T-helper 2 cell (primary cell): ENCODE measurements at regions not wholly inside any gene's neighbourhood (a gene's known extent, or its start where the extent isn't known, plus 50 kb on each side); places are given as distances from the start of the nearest gene placed in this dataset.
A peak's percentile ranks its signal among the peaks of the same experiment; 100 is the strongest.

Source experiments
- DNase-seq, 5 experiments: peaks; one replicate each; pipeline versions ENCODE4 v3.0.0 to v3.0.0-alpha.2; 2012 to 2022

DNA sequence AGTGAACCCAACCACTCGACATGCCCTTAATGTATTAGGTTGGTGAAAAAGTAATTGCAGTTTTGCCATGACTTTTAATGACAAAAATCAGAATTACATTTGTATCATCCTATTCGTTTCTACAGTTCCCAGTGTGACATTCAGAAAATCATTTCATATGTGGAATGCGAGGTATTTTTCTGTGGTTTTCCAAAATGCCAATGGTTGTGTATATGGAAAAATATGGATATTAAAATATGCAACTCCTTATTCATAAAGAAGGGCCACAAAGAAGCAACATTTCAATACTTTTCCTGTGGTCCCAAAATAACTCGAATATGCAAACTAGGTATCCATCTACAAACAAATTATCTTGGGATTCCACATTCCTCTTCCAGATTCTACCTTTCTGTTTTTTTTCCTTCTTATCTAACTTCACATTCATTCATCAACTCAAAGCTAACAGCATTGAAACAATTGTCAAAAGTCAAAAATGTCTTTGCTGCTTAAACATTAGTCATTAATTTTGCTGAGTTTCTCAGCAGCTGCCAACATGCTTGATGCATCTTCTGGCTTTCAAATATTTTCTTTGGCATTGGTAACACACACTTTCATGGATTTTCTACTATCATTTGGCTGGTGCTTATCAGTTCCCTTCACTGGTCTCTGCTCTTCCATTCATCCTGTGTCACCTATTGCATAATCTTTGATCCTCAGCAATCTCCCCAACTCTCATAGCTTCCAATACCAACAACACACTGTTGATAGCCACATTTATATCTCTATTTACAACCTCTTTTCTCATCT is 1445.4 kb downstream of the EFNB2 start:
- no peak for DNase-seq

DNA sequence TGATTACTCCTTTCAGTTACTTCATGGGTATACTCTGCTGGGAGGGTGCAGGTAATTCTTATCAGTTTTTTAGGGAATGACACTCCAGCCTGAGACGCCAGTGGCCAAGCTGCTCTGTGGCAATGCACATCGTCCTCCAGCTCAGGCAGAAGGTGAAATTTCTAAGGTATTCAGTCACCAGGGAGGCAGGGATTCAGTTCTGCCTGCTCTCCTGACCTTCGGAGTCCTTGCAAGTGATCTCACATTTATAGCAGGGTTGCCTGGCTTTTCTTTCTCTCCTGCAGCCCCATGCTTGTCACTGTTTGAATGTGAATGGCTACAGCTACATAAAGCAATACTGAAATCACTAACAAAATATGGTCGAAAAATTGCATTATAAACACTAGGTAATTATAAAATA is 1447.5 kb downstream of the EFNB2 start:
- no peak for DNase-seq

DNA sequence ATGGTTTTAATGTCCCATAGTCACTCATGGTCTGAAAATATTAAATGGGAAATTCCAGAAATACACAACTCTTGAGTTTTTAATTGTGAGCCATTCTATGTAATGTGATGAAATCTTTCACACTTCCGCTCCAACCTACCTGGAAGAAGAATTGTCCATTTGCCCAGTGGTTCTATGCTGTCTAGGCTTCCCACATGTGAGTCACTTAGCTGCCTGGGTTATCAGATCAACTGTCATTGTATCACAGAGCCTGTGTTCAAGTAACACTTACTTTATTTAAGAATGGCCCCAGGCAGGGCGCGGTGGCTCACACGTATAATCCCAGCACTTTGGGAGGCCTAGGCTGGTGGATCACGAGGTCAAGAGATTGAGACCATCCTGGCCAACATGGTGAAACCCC is 1450.5 kb downstream of the EFNB2 start:
- no peak for DNase-seq

DNA sequence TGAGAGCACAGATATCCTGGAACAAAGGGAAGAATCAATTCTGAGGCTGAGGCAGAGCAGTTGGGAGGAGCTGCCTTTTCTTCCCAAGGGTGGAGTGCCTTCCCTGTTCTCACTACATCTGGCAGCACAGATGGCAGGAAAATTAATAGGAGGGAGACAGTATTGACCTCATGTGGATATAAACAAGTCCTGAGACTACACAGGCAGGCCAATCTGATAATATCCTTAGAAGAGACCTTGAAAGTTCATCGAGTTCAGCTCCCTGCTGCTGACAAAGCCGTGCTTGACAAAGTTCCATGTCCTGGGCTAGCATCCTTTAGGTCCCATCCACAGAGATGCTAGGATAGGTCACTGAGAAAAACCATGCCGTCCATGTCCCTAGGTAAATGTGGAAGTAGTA is 1451.5 kb downstream of the EFNB2 start:
- no peak for DNase-seq

DNA sequence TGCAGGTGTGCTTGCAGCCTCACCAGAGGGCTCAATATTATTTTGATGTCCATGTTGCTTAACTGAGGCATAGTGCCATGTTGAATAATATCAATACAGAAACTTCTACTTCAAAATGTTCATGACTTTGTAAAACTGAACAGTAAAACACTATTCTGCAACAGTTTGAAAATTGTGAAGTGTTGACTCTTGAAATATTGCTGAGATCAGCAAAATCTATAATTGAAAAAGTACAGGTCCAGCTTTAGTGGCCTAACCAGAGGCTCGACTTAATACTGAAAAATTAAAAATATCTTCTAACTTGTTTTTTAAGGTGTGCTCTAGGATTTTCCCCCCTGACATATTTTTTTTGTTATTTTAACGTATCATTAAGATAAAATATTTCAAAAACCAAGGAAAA is 1460.7 kb downstream of the EFNB2 start:
- no peak for DNase-seq

DNA sequence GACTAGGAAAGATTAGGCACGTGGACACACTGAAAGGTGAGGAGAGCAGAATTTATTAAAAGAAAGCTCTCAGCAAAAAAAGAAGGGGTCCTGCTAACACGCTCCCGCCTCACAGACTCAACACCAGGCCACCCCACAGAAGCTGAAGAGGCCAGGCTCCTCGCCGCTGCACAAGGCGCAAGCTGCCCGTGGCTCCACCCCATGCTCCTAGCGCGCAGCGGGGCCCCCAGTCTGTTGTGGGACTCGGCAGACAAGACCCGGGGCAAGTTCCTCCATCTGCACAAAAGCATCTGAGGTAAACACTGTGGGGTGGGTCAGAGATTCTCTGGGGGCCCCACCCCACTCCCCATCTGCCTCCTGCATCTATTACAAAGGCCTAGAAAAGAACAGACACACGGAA is 1462.4 kb downstream of the EFNB2 start:
- no peak for DNase-seq

DNA sequence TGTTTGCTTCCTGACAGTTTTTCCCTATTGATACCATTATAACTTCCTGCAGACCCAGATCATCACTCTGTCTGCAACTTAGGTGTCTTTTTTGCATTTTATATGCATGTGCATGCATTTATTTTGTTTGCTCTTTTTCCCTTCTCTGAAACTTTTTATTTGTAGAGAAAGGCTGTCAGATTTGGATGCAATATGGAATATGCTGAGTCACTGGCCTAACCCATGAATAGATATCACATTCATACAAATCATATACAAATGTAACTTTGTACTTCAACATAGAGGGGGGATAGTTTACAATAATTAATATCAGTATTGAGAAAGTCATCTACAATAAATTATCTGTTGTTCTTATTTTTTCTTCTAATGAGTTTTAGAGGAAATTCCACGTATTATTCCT is 1465.0 kb downstream of the EFNB2 start:
- DNase-seq, result no peak

DNA sequence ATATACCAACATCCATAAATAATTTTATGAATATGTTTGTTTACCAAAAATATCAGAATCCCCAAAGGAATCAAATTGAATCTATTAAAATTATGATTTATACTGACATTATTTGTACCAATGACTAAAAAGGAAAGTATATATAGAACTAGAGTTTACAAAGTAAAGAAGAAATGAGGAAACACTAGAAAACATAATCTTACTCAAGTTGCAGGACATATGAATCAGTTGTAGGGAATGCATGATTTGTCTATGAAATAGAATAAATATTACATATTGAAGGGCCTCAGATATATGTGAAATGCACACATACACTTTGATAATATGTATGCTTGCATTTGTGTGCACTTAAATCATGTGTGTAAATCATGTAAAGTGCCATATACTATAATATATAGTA is 1466.4 kb downstream of the EFNB2 start:
- DNase-seq, result no peak

DNA sequence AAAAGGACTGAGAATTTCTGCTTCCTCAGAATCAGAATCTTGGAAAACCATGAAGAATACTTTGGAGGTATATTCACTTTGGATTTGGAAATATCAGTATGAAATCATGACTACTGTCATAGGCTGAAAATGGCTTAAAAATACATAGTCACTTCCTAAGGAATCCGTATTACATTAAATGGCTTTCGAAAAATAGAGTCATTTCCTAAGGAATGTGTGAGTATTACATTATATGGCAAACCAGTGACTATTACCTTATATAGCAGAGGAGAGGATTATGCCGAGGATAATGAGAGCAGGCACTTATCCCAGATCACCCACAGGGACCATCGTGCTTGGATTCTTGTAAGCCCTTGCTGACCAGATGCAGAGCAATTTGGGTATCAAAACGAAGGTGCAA is 1471.8 kb downstream of the EFNB2 start:
- no peak for DNase-seq

DNA sequence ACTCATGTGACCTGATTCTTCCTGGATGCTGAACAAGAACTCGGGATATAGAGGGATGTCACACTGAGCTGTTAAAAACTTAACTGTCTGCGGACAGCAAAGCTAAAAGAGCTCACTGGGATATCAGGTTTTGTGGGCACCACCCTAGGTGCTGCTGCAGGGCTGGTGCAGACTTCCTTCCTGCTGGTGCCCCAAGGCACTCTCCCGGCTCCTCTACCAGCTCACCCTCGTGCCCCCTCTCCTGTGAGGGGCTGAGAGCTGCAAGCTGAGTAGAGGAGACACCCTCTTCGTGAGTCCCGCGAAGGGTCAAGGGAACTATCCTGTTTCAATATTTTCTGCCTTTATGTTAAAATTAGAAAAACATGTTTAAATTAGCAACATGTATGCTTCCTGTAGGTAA is 1475.7 kb downstream of the EFNB2 start:
- DNase-seq, result no peak

DNA sequence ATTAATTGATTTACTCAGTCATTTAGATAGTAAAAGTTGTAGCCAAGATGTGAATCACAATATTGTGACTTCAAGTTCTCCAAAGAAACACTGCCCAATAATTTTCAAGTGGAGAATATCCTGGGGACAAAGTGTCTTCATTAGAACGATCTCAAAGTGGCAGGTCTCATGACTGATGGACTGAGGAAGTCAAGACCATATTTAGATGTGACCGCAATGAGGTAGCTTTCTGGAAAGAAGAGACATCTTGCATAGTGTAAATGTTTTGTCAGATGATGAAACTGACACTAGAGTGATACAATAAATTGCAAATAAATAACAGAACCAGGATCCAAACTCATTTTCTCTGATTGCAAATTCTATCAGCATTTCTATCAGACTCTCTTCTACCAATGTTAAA is 1476.9 kb downstream of the EFNB2 start:
- DNase-seq, result no peak

DNA sequence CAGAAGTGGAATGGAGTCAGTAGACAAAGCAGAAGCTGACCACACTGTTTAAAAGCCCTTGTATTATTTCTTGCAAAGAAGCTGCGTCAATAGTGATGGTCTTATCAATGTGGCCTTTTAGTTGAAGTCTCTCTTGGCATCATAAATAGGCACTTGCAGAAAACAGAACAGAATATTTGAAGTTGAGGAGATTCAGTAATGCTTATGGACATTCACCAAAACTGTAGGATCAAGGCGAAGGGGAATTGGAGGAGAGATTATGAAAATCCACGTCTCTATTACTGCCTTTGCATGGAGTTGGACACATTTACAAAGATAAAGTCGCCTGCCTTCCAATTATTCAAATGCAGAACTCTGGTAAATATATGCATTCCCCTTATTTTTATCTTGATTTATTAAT is 1482.8 kb downstream of the EFNB2 start:
- DNase-seq, result no peak

DNA sequence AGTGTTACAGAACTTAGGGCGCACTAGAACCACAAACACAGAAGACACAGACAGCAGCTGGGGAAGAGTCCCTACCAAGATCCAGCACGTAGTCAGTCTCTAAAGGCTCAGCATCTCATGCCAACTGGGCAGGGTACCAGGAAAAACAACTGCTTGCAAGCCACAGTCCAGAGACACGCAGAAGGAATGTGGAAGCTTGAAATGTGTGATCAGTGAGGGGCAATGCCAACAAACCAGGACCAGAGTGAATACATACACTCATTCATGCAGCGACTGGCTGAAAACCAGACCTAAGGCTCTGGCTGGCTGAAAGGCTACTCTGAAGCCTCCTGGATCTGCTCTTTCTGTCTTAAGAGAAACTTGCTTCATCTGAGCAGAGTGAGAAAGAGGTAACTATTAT is 1484.8 kb downstream of the EFNB2 start:
- DNase-seq, result no peak

DNA sequence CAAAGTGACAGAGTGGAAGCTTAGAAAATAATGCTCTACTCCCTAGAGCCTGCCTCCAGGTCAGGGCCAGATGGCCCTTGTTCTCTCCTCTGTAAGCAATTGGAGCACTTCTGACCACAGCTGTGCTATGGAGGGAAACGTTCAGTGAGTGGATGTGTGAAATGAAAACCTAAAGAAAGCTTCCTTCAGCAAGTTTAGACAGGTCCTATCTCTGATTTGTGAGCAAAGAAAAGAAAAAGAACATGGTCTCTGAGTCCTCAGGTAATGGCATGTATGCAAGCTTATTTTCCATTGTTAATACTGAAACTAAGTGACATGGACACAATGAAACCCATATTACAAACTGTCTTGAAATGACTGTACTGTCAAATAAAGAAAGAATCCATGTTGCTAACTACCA is 1486.8 kb downstream of the EFNB2 start:
- peak in 1 of 5 experiments; percentile 36 for DNase-seq

DNA sequence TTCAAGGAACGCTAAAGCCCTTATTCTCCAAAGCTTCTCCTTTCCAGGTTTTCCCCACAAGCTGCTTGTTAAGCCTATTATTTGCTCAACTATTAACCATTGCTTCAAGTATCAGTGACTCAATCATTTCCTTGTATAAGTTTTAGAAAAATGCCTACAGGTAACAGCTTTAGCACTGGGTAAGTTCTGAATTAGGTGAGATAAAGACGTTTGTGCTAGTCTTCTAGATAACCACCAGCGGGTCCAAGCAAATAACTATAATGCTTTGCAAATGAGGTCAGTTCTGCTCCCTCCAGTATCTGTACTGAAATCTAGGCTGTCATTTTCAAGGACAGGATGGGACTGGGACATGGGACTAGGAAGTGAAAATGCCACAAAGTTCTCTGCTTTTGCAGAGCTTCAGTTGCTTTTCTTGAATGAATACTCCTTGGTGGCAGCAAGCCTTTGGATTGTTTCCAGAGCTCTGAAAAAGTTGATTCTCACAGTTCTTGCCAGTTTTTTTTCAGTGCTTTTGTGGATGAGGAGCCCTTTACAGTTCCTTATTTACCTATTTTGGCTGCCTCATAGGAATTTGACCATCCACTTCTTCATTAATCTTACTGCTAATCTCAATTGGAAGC is 1487.7 kb downstream of the EFNB2 start:
- DNase-seq, result no peak

DNA sequence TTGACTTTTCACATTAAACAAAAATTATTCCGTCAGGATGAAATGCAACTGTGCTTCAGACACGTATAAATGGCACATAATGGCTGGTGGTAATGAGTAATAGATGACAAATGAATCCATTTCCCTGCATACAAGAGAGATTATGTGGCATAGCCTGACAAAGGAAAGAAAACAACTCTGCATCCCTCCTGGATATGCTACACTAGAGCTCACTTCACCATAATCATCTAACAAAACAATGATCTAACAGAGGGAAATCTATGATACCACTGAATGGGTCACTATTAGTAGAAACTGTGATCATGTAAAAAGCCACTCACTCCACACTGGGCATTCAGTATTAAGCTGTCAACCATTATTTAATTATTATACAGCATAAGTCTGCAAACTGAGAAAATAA is 1498.4 kb downstream of the EFNB2 start:
- DNase-seq, result no peak

DNA sequence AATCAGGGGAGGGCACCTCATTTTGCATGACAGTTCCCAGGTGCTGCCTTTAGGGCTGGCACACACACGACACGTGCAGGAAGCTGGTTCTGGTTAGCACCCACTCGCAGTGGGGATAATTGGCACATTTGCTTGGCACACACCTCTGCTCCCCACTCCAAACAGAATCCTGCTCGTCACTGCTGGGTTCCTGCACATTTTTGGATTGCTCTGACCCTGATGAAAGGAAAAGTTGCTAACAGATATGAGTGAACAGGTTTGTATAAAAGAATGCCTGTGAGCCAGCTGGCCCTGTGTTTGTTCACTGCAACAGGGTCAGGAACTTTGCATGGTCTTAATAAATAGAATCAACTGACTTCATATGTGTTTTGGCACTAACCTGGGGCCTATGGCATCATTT is 1500.4 kb downstream of the EFNB2 start:
- no peak for DNase-seq

DNA sequence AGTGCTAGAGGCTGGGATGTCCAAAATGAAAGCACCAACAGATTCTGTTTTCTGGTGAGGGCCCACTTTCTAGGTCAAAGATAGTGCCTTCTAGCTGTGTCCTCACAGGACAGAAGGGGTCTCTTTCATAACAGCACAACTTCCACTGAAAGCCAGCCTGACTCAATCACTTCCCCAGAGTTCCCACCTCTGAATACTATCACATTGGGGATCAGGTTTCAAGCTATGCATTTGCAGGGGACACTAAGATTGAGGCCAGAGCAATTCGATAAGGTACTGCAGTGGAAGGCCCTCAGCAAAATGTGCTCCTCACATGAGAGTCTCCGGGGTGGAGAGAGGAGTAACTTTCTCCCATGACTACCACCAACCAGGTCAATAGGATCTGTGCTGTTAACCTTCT is 1501.5 kb downstream of the EFNB2 start:
- DNase-seq, result no peak

DNA sequence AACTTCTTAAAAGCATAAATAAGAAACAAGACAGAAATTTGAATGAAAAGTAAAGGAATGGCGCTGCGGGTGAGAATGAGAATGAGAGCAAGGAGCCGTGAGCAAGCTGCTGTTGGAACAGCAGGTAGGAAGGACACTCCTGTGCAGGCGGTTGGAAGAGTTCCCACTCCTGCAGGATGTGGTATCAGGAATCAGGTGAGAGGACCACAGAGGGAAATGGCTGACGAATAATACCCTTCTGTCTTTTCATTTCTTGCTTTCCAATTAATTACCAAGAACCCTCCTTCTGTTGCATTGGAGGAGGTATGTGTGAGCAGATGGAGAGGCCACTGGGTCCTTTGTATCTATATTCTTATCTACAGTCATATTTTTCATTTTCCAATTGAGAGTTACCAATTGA is 1504.2 kb downstream of the EFNB2 start:
- no peak for DNase-seq

DNA sequence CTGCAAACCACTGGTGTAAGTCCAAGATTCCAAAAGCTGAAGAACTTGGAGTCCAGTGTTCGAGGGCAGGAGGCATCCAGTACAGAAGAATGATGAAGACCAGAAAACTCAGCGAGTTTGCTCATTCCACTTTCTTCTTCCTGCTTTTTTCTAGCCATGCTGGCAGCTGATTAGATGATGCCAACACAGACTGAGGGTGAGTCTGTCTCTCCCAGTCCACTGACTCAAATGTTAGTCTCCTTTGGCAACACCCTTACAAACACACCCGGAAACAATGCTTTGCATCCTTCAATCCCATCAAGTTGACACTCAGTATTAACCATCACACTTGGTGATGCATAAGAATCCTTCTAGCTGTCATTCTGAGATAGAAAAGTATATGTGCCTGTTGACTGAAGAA is 1504.6 kb downstream of the EFNB2 start:
- no peak for DNase-seq

DNA sequence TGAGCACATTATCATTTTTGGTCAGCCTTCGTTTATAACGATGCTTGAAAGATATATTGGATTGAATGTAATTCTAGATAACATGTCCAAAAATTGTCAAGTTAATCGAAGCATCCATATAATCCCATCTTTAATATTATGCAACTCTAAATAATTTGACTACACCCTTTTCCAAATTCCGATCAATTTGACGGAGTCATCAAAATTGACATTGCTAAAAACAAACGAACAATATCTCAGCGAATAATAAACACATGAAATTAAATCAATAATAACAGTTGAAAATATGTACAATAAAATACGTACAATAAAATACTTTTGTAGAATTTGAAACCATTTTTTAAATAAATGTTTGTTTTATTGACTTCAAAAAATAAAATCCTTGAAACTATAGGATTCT is 1516.4 kb downstream of the EFNB2 start:
- DNase-seq, result no peak

DNA sequence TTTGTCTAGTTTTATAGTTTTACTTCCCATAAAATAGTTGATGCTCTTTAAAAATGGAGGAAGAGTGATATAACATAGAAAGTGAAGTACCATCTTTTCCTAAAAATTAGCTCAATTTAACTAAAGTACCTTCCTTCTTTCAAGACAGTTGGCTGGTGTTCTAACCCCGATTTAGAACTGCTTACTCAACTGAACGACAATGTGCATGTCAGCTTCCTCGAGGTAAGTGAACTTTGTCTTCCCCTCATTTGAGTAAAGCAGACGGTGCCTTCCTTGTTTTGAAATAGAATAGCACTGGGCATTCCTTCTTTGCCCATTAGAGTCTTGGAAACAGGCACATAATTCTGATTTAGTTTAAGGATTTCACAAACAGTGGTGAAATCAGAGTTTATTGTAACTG is 1519.2 kb downstream of the EFNB2 start:
- no peak for DNase-seq

DNA sequence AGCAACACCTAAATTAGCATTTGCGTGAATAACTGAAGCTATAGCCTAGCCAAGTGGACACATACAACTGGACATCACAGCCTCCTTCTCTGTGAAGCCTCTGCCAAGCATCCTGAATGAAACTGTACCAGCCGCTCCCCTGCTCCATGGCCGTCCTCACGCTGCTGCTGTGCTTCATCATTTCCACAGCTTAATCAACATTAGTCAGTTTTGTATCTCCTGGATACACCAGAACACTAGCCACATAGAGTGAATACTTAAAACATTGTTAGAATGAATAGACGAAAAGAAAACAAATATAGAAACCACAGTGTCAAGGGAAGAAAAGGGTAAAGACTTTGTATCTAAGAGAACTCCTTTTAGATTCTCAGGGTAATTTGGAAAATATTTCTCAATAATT is 1526.9 kb downstream of the EFNB2 start:
- DNase-seq, result no peak

DNA sequence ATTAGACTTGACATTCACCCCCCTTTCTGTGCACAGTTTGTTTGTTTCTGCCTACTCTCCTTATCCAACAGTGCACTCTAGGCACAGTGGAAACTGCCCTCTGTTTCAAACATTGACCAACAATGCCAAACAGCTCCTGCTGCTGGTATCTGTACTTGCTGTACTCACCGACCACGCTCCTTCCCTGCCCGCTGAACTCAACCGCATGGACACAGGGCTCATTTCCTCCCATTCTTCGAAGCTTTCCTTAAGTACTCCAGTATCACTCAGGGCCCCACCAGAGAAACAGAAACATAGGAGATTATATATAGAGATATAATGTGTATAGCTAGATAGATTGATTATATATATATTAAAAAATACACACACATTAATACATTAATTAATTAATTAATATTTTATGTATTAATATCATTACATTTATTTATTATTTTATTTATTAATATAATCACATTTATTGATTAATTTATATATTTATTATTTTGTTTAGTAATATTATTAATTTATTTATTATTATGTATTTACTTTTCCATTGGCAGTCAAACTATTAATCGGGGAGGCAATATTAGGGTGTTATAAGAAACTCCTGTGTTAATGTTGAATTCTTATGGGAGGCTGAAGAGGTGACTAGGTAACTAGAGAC is 1528.2 kb downstream of the EFNB2 start:
- DNase-seq, result no peak
